ENCODE measurements at regions not wholly inside any gene's neighbourhood (a gene's known extent, or its start where the extent isn't known, plus 50 kb on each side); places are given as distances from the start of the nearest gene placed in this dataset.

DNA sequence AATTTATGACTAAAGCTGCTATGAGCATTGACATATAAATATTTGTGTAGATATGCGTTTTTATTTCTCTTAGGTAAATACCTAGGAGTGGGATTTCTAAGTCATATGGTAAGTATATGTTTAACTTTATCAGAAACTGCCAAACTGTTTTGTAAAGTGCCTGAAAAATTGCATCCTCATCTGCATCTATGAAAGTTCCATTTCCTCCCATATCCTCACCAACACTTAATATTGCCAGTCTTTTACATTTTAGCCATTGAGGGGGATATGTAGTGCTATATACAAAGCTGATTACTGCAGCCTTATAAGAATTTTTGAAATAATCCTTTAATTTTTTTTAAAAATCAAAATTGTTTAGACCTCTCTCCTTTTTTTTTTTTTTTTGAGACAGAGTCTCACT is 123.1 kb upstream of the SPRY4 start:
- H3K4me2 ChIP-seq (replicated peaks; ENCODE audit: low read depth, low read length, poor library complexity, severe bottlenecking) = no peak overlapping the region
- no peaks in the 10 kb centered on the region for H3K36me3 ChIP-seq (replicated peaks in 1 of 2; ENCODE audit: control extremely low read depth in 1 of 2, control insufficient read depth in 1 of 2, extremely low read depth in 1 of 2, insufficient read depth in 2 of 2, low read length in 1 of 2)
- ChIA-PET CTCF (interaction anchor here (0.6 kb wide), 1 partner anchor 440 kb away, joined by 3 read pairs; no protein-coding TSS in a partner anchor), POLR2A (no interaction called here)
- TF ChIP-seq, protein P1, sequence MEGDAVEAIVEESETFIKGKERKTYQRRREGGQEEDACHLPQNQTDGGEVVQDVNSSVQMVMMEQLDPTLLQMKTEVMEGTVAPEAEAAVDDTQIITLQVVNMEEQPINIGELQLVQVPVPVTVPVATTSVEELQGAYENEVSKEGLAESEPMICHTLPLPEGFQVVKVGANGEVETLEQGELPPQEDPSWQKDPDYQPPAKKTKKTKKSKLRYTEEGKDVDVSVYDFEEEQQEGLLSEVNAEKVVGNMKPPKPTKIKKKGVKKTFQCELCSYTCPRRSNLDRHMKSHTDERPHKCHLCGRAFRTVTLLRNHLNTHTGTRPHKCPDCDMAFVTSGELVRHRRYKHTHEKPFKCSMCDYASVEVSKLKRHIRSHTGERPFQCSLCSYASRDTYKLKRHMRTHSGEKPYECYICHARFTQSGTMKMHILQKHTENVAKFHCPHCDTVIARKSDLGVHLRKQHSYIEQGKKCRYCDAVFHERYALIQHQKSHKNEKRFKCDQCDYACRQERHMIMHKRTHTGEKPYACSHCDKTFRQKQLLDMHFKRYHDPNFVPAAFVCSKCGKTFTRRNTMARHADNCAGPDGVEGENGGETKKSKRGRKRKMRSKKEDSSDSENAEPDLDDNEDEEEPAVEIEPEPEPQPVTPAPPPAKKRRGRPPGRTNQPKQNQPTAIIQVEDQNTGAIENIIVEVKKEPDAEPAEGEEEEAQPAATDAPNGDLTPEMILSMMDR (IDR thresholded peaks at IDR 0.05) = no peak
- no peak for TF ChIP-seq EZH2 (IDR thresholded peaks at IDR 0.05; ENCODE audit: borderline replicate concordance, insufficient read depth, low read depth, low read length, poor library complexity, severe bottlenecking)
- H3K4me3 ChIP-seq (ENCODE audit: control extremely low read depth in 1 of 5, extremely low read depth in 1 of 5, insufficient read depth in 1 of 5, low read depth in 2 of 5, low read length in 4 of 5) = no peak overlapping the region
- H4K20me1 ChIP-seq (ENCODE audit: control insufficient read depth, insufficient read depth, low read length, poor library complexity, severe bottlenecking) = no peaks in the 10 kb centered on the region
- no peaks in the 10 kb centered on the region for H3K79me2 ChIP-seq (ENCODE audit: control insufficient read depth, insufficient read depth, low read length)
- peaks cover 13% of the 10 kb centered on the region for H3K9me3 Mint-ChIP-seq (ENCODE audit: insufficient read depth)
- H3K4me1 ChIP-seq (ENCODE audit: control insufficient read depth in 2 of 2, insufficient read depth in 2 of 2, low read length in 2 of 2) = no peaks in the 10 kb centered on the region
- H3K9me3 ChIP-seq (ENCODE audit: control extremely low read depth in 1 of 3, control insufficient read depth in 2 of 3, insufficient read depth in 1 of 3, low read length in 2 of 3) = peaks cover 0 to 10% (median 6%) of the 10 kb centered on the region in 3 donors
- no peaks in the 10 kb centered on the region for H3K27me3 ChIP-seq (replicated peaks in 1 of 4; ENCODE audit: control extremely low read depth in 1 of 4, control insufficient read depth in 3 of 4, insufficient read depth in 4 of 4, low read length in 3 of 4)
- H3K27ac ChIP-seq (ENCODE audit: low read length in 2 of 2) = no peak overlapping the region
- no CpG with 5 or more reads among the region's 1 CpG for WGBS (ENCODE audit: insufficient coverage)
- H3K4me3 Mint-ChIP-seq = no peak overlapping the region
- ATAC-seq (ENCODE audit: low read depth) = no peak
- no peak for DNase-seq
- H3K4me1 Mint-ChIP-seq = no peaks in the 10 kb centered on the region
- intact Hi-C loops (cut with micrococcal nuclease) = no loop called here
- no peak overlapping the region for H2AFZ ChIP-seq (ENCODE audit: insufficient read depth, low read depth, low read length, poor library complexity, severe bottlenecking)
- H3K27me3 Mint-ChIP-seq = peaks cover 14% of the 10 kb centered on the region
- no peak overlapping the region for H3K27ac Mint-ChIP-seq
- H3K9ac ChIP-seq (ENCODE audit: low read length) = no peak overlapping the region

DNA sequence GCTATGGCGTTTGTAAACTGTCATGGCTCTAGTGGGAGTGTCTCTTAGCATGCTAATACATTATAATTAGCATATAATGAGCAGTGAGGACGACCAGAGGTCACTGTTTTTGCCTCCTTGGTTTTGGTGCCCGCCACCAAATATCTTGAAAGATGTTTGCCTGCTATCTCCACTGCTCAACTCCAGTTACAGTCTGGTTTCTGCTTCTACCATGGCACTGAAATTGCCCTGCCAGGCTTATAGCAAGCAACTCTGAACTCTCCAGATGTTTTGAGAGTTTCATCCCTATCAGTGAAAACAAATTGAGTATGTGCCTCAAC is 122.1 kb upstream of the SPRY4 start:
- H3K36me3 ChIP-seq (replicated peaks in 1 of 2; ENCODE audit: control extremely low read depth in 1 of 2, control insufficient read depth in 1 of 2, extremely low read depth in 1 of 2, insufficient read depth in 2 of 2, low read length in 1 of 2) = no peaks in the 10 kb centered on the region
- WGBS (ENCODE audit: insufficient coverage) = 79% methylated on average over 2 of the region's 3 CpGs
- no peak overlapping the region for H2AFZ ChIP-seq (ENCODE audit: insufficient read depth, low read depth, low read length, poor library complexity, severe bottlenecking)
- intact Hi-C loops (cut with micrococcal nuclease) = no loop called here
- H3K27me3 ChIP-seq (replicated peaks in 1 of 4; ENCODE audit: control extremely low read depth in 1 of 4, control insufficient read depth in 3 of 4, insufficient read depth in 4 of 4, low read length in 3 of 4) = no peaks in the 10 kb centered on the region
- H3K9me3 Mint-ChIP-seq (ENCODE audit: insufficient read depth) = peaks cover 13% of the 10 kb centered on the region
- H4K20me1 ChIP-seq (ENCODE audit: control insufficient read depth, insufficient read depth, low read length, poor library complexity, severe bottlenecking) = no peaks in the 10 kb centered on the region
- ChIA-PET CTCF (no interaction called here), POLR2A (no interaction called here)
- peaks cover 12% of the 10 kb centered on the region for H3K27me3 Mint-ChIP-seq
- no peak overlapping the region for H3K9ac ChIP-seq (ENCODE audit: low read length)
- H3K27ac Mint-ChIP-seq = no peak overlapping the region
- peaks cover 0 to 10% (median 6%) of the 10 kb centered on the region in 3 donors for H3K9me3 ChIP-seq (ENCODE audit: control extremely low read depth in 1 of 3, control insufficient read depth in 2 of 3, insufficient read depth in 1 of 3, low read length in 2 of 3)
- H3K79me2 ChIP-seq (ENCODE audit: control insufficient read depth, insufficient read depth, low read length) = no peaks in the 10 kb centered on the region
- no peak overlapping the region for H3K4me3 ChIP-seq (ENCODE audit: control extremely low read depth in 1 of 5, extremely low read depth in 1 of 5, insufficient read depth in 1 of 5, low read depth in 2 of 5, low read length in 4 of 5)
- no peak overlapping the region for H3K27ac ChIP-seq (ENCODE audit: low read length in 2 of 2)
- no peaks in the 10 kb centered on the region for H3K4me1 Mint-ChIP-seq
- no peak for ATAC-seq (ENCODE audit: low read depth)
- TF ChIP-seq, protein P1 (IDR thresholded peaks at IDR 0.05) = no peak
- DNase-seq = no peak
- H3K4me2 ChIP-seq (replicated peaks; ENCODE audit: low read depth, low read length, poor library complexity, severe bottlenecking) = no peak overlapping the region
- no peaks in the 10 kb centered on the region for H3K4me1 ChIP-seq (ENCODE audit: control insufficient read depth in 2 of 2, insufficient read depth in 2 of 2, low read length in 2 of 2)
- H3K4me3 Mint-ChIP-seq = no peak overlapping the region
